ENCODE measurements at regions not wholly inside any gene's neighbourhood (a gene's known extent, or its start where the extent isn't known, plus 50 kb on each side); places are given as distances from the start of the nearest gene placed in this dataset.

GRCh38 chr22:47277531-47277930 is 515.1 kb downstream of the TBC1D22A start:
- no peak overlapping the region for H3K4me3 ChIP-seq
- WGBS, 2 donors = 66 to 76% methylated on average over 9 of the region's 9 CpGs
- intact Hi-C loops (cut with DNase I) = no loop called here
- no peak overlapping the region for H3K27ac ChIP-seq
- peaks cover 0 to 86% (median 0%) of the 10 kb centered on the region in 4 donors for H3K27me3 ChIP-seq
- no peaks in the 10 kb centered on the region for H3K9me3 ChIP-seq
- DNase-seq = no peak
- H3K36me3 ChIP-seq = no peaks in the 10 kb centered on the region
- H3K4me1 ChIP-seq = peaks cover 0 to 14% (median 4%) of the 10 kb centered on the region in 3 donors
- TF ChIP-seq POLR2A (IDR thresholded peaks at IDR 0.05) = no peak
- TF ChIP-seq CTCF (IDR thresholded peaks at IDR 0.05) = no peak

GRCh38 chr22:47276991-47277390 is 514.5 kb downstream of the TBC1D22A start:
- TF ChIP-seq CTCF (IDR thresholded peaks at IDR 0.05) = no peak
- no peak for TF ChIP-seq POLR2A (IDR thresholded peaks at IDR 0.05)
- H3K27me3 ChIP-seq = peaks cover 0 to 81% (median 0%) of the 10 kb centered on the region in 4 donors
- DNase-seq = no peak

GRCh38 chr22:47276450-47276820 is 514.0 kb downstream of the TBC1D22A start:
- intact Hi-C loops (cut with DNase I) = no loop called here
- WGBS, 2 donors = 74 to 75% methylated on average over 8 to 9 of the region's 9 CpGs
- Histone ChIP-seq H3K4me3 (no peak overlapping the region), H3K27ac (no peak overlapping the region), H3K9me3 (no peaks in the 10 kb centered on the region), H3K4me1 (peaks cover 0 to 14% (median 4%) of the 10 kb centered on the region in 3 donors), H3K27me3 (peaks cover 0 to 75% (median 0%) of the 10 kb centered on the region in 4 donors), H3K36me3 (no peaks in the 10 kb centered on the region)
- no peak for DNase-seq
- no peak for TF ChIP-seq POLR2A (IDR thresholded peaks at IDR 0.05)
- no peak for TF ChIP-seq CTCF (IDR thresholded peaks at IDR 0.05)

More at GRCh38 chr22:47276991-47277390, 514.5 kb downstream of the TBC1D22A start:
- WGBS, 2 donors = 74% methylated on average over 7 of the region's 13 CpGs; no CpG with 5 or more reads in 1 of the 2 donors
- Histone ChIP-seq H3K9me3 (no peaks in the 10 kb centered on the region), H3K27ac (no peak overlapping the region), H3K36me3 (no peaks in the 10 kb centered on the region), H3K4me3 (no peak overlapping the region), H3K4me1 (peaks cover 0 to 14% (median 4%) of the 10 kb centered on the region in 3 donors)
- intact Hi-C loops (cut with DNase I) = no loop called here

- peaks cover 0 to 13% (median 4%) of the 10 kb centered on the region in 3 donors for H3K4me1 ChIP-seq
- intact Hi-C loops (cut with DNase I) = no loop called here
- peaks cover 0 to under 1% (median 0%) of the 10 kb centered on the region in 3 donors for H3K9me3 ChIP-seq
- H3K4me3 ChIP-seq = no peak overlapping the region
- no peak overlapping the region for H3K27ac ChIP-seq
- DNase-seq = no peak
- TF ChIP-seq POLR2A (IDR thresholded peaks at IDR 0.05) (no peak), CTCF (IDR thresholded peaks at IDR 0.05) (peak in 1 of 6 experiments; percentile 18)
- H3K36me3 ChIP-seq = no peaks in the 10 kb centered on the region
- H3K27me3 ChIP-seq = peaks cover 0 to 69% (median 0%) of the 10 kb centered on the region in 4 donors
- WGBS, 2 donors = 44 to 46% methylated on average over 7 to 9 of the region's 12 CpGs
These were observed 513.4 kb downstream of the TBC1D22A start for GRCh38 chr22:47275605-47276449.

- H3K4me1 ChIP-seq = peaks cover 0 to 12% (median 4%) of the 10 kb centered on the region in 3 donors
- H3K9me3 ChIP-seq = peaks cover 0 to 5% (median 0%) of the 10 kb centered on the region in 3 donors
- no peak for DNase-seq
- 84 to 88% methylated on average over 5 to 7 of the region's 11 CpGs for WGBS, 2 donors
- peaks cover 0 to 53% (median 0%) of the 10 kb centered on the region in 4 donors for H3K27me3 ChIP-seq
- H3K36me3 ChIP-seq = no peaks in the 10 kb centered on the region
- TF ChIP-seq CTCF (IDR thresholded peaks at IDR 0.05) (no peak), POLR2A (IDR thresholded peaks at IDR 0.05) (no peak)
- no peak overlapping the region for H3K27ac ChIP-seq
- intact Hi-C loops (cut with DNase I) = no loop called here
- no peak overlapping the region for H3K4me3 ChIP-seq
These were observed 511.7 kb downstream of the TBC1D22A start for GRCh38 chr22:47274196-47274595.

Data from esophagus squamous epithelium (tissue), 5 donors.